Kidney (tissue), 13 donors: ENCODE measurements at regions not wholly inside any gene's neighbourhood (a gene's known extent, or its start where the extent isn't known, plus 50 kb on each side); places are given as distances from the start of the nearest gene placed in this dataset.

Experiments used
- DNase-seq, 5 donors: peaks; one replicate each; pipeline ENCODE4 v3.0.0-alpha.2; 2013 to 2020
- FAIRE-seq: peaks from 2 replicates; lab custom pipeline; 2012; peaks lifted over from hg19 to GRCh38; lab: Jason Lieb, UNC
- H3K27ac ChIP-seq, 2 donors: one replicate each; pipeline ENCODE4 v1.7.0; 2013; ENCODE audit warnings: low read depth in 2 of 2, low read length in 2 of 2, inconsistent platforms in 1 of 2
- H3K27me3 ChIP-seq: one replicate; pipeline ENCODE4 v1.7.1; 2013; ENCODE audit warnings: low read length, inconsistent platforms; ENCODE audit not compliant: control insufficient read depth, insufficient read depth
- H3K36me3 ChIP-seq, 3 donors: one replicate each; pipeline versions ENCODE4 v1.7.0 to v1.7.1; 2013; ENCODE audit warnings: low read length in 3 of 3, control low read depth in 1 of 3, inconsistent platforms in 1 of 3; ENCODE audit not compliant: insufficient read depth in 3 of 3, control insufficient read depth in 2 of 3
- H3K4me1 ChIP-seq, 3 donors: one replicate each; pipeline versions ENCODE4 v1.7.0 to v1.7.1; 2013; ENCODE audit warnings: low read length in 3 of 3, inconsistent platforms in 1 of 3, low read depth in 1 of 3; ENCODE audit not compliant: control insufficient read depth in 2 of 3, insufficient read depth in 2 of 3
- H3K4me3 ChIP-seq, 3 donors: one replicate each; pipeline versions ENCODE4 v1.7.0 to v1.8.1; 2013; ENCODE audit warnings: low read length in 3 of 3, control low read depth in 1 of 3, inconsistent platforms in 1 of 3
- H3K9ac ChIP-seq, 3 donors: one replicate each; pipeline versions ENCODE4 v1.7.0 to v1.7.1; 2013; ENCODE audit warnings: low read length in 3 of 3, control low read depth in 1 of 3, inconsistent platforms in 1 of 3
- H3K9me3 ChIP-seq, 3 donors: one replicate each; pipeline versions ENCODE4 v1.7.0 to v1.7.1; 2013; ENCODE audit warnings: low read length in 3 of 3, control low read depth in 1 of 3, inconsistent platforms in 1 of 3; ENCODE audit not compliant: control insufficient read depth in 2 of 3, insufficient read depth in 1 of 3
- CTCF ChIP-seq: IDR thresholded peaks from 3 replicates; pipeline ENCODE4 v1.5.1; 2012; ENCODE audit warnings: mild to moderate bottlenecking, moderate library complexity, borderline replicate concordance; ENCODE audit not compliant: insufficient read depth; ENCODE audit errors: extremely low read depth
- intact Hi-C: fragments of 100-400 bp; cut with DNase I; formaldehyde crosslinking; loops from one replicate; pipeline ENCODE4 v1.11.1; 2022
- donor health status: control.
- donor health status: control.
- donor health status: control.
- donor health status: control.
- donor health status: control.
- donor health status: DM: yes; HTN: yes; CAD: no.
- donor health status: Normal renal cell carcinoma (clear cell type).

- no peak for TF ChIP-seq CTCF
- Histone ChIP-seq H3K9ac (no peak overlapping the region), H3K4me3 (no peak overlapping the region), H3K27me3 (no peaks in the 10 kb centered on the region), H3K36me3 (no peaks in the 10 kb centered on the region), H3K4me1 (no peaks in the 10 kb centered on the region), H3K9me3 (no peaks in the 10 kb centered on the region), H3K27ac (no peak overlapping the region)
- FAIRE-seq = no peak
- intact Hi-C loops = no loop called here
- DNase-seq = no peak
These were observed 567.0 kb upstream of the SOX11 start for GRCh38 chr2:5125017-5125730.

- Histone ChIP-seq H3K36me3 (peaks cover 0 to 3% (median 0%) of the 10 kb centered on the region in 3 donors), H3K9ac (no peak overlapping the region), H3K27me3 (no peaks in the 10 kb centered on the region), H3K4me3 (no peak overlapping the region), H3K4me1 (no peaks in the 10 kb centered on the region), H3K9me3 (no peaks in the 10 kb centered on the region), H3K27ac (no peak overlapping the region)
- FAIRE-seq (no peak), DNase-seq (no peak)
- intact Hi-C loops = no loop called here
- no peak for TF ChIP-seq CTCF
These were observed 559.9 kb upstream of the SOX11 start for GRCh38 chr2:5132281-5132680.

- no peak overlapping the region for H3K4me3 ChIP-seq
- H3K4me1 ChIP-seq = no peaks in the 10 kb centered on the region
- H3K36me3 ChIP-seq = no peaks in the 10 kb centered on the region
- no peaks in the 10 kb centered on the region for H3K27me3 ChIP-seq
- H3K9ac ChIP-seq = no peak overlapping the region
- FAIRE-seq = no peak
- DNase-seq = no peak
- H3K27ac ChIP-seq = no peak overlapping the region
- TF ChIP-seq CTCF = no peak
- no peaks in the 10 kb centered on the region for H3K9me3 ChIP-seq
- intact Hi-C loops = no loop called here
These were observed 551.8 kb upstream of the SOX11 start for GRCh38 chr2:5140347-5140746.

DNA sequence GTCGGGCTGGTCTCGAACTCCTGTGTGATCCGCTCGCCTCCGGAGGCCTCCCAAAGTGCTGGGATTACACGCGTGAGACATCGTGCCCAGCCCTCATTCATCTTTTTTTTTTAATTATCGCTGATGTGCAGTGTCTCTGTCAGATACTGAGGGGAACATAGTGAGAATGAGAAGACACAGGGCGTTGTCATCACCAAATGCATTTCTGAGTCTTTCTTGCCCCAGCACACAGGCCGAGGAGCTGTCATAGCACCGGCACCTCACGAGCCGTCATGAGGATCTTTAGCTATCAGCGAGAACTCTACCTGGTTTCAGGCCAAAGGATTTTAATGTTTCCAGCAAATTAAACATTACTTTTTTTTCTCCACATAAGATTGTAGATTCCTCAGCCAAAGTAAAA is 548.0 kb upstream of the SOX11 start:
- Histone ChIP-seq H3K36me3 (no peaks in the 10 kb centered on the region), H3K27me3 (no peaks in the 10 kb centered on the region), H3K4me3 (no peak overlapping the region), H3K27ac (no peak overlapping the region), H3K4me1 (no peaks in the 10 kb centered on the region), H3K9ac (no peak overlapping the region), H3K9me3 (no peaks in the 10 kb centered on the region)
- no peak for TF ChIP-seq CTCF
- intact Hi-C loops = no loop called here
- FAIRE-seq (no peak), DNase-seq (no peak)
